Ishikawa (cell line): ENCODE measurements at regions not wholly inside any gene's neighbourhood (a gene's known extent, or its start where the extent isn't known, plus 50 kb on each side); places are given as distances from the start of the nearest gene placed in this dataset.

Experiments
- EP300 ChIP-seq: IDR thresholded peaks from 2 replicates; pipeline ENCODE4 v1.6.1; 2012; ENCODE audit warnings: borderline replicate concordance
- MAX ChIP-seq: IDR thresholded peaks from 2 replicates; pipeline ENCODE4 v1.6.1; 2012
- NFIC ChIP-seq: IDR thresholded peaks from 2 replicates; pipeline ENCODE4 v1.6.1; 2012
- REST ChIP-seq: IDR thresholded peaks from 2 replicates; pipeline ENCODE4 v1.6.1; 2012; ENCODE audit warnings: low read depth, mild to moderate bottlenecking
- TAF1 ChIP-seq: IDR thresholded peaks from 2 replicates; pipeline ENCODE4 v1.6.1; 2012; ENCODE audit warnings: low read depth, mild to moderate bottlenecking
- TEAD4 ChIP-seq: IDR thresholded peaks from 2 replicates; pipeline ENCODE4 v1.6.1; 2012

GRCh38 chr3:159928666-159929065 is 60.0 kb upstream of the IL12A start:
- TF ChIP-seq MAX: no peak
- no peak for TF ChIP-seq EP300
- no peak for TF ChIP-seq TAF1
- TF ChIP-seq REST: no peak
- TF ChIP-seq TEAD4: no peak
- TF ChIP-seq NFIC: no peak
